ENCODE measurements at regions not wholly inside any gene's neighbourhood (a gene's known extent, or its start where the extent isn't known, plus 50 kb on each side); places are given as distances from the start of the nearest gene placed in this dataset.

DNA sequence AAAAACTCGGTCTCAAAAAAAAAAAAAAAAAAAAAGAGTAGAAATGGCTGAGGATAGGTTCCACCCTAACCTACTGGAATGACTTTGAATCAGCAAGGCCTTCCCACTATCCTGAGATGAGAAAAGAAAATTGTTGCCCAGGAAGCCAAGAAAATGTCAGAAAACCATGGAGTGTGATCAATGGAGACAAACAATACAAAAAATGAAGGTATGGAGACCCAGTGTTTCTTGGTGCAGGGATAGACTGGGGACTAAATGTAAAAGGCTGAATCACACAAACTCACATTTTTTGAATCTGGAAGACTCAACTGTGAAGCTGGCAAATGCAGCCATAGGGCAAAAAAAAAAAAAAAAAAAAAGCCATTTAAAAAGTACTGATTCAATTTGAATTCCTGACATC lies 364.3 kb upstream of the ANKRD30A start:
- TF ChIP-seq EZH2 (IDR thresholded peaks at IDR 0.05; ENCODE audit: borderline replicate concordance, low read depth, low read length, severe bottlenecking) (no peak), POLR2AphosphoS5 (IDR thresholded peaks at IDR 0.05; ENCODE audit: insufficient read depth, low read depth, low read length) (no peak), GATA2 (IDR thresholded peaks at IDR 0.05; ENCODE audit: insufficient read depth, insufficient read length, low read depth, low read length) (no peak)
- TF ChIP-seq, protein P1, sequence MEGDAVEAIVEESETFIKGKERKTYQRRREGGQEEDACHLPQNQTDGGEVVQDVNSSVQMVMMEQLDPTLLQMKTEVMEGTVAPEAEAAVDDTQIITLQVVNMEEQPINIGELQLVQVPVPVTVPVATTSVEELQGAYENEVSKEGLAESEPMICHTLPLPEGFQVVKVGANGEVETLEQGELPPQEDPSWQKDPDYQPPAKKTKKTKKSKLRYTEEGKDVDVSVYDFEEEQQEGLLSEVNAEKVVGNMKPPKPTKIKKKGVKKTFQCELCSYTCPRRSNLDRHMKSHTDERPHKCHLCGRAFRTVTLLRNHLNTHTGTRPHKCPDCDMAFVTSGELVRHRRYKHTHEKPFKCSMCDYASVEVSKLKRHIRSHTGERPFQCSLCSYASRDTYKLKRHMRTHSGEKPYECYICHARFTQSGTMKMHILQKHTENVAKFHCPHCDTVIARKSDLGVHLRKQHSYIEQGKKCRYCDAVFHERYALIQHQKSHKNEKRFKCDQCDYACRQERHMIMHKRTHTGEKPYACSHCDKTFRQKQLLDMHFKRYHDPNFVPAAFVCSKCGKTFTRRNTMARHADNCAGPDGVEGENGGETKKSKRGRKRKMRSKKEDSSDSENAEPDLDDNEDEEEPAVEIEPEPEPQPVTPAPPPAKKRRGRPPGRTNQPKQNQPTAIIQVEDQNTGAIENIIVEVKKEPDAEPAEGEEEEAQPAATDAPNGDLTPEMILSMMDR (IDR thresholded peaks at IDR 0.05; ENCODE audit: extremely low read depth in 1 of 2, insufficient read depth in 1 of 2, low read depth in 1 of 2, low read length in 2 of 2) = no peak

All from endothelial cell of umbilical vein (primary cell).